Stimulated activated CD4-positive, alpha-beta T cell treated with anti-CD3 and anti-CD28 coated beads, Interleukin-12 subunit alpha, Interleukin-12 subunit beta, amount 100 ng/mL, for 4 hours (primary cell): ENCODE measurements at regions not wholly inside any gene's neighbourhood (a gene's known extent, or its start where the extent isn't known, plus 50 kb on each side); places are given as distances from the start of the nearest gene placed in this dataset.
A peak's percentile ranks its signal among the peaks of the same experiment; 100 is the strongest.

Experiments used
- DNase-seq: peaks from one replicate; pipeline ENCODE4 v3.0.0-alpha.2; 2020

GRCh38 chr7:132666774-132667172 is 90.5 kb upstream of the PLXNA4 start:
- DNase-seq = no peak

- no peak for DNase-seq
These were observed 90.0 kb upstream of the PLXNA4 start for GRCh38 chr7:132666071-132666773.

- no peak for DNase-seq
These were observed 80.8 kb upstream of the PLXNA4 start for GRCh38 chr7:132656846-132657776.

GRCh38 chr7:132656341-132656740 is 80.1 kb upstream of the PLXNA4 start:
- no peak for DNase-seq

GRCh38 chr7:132655131-132655727 is 79.0 kb upstream of the PLXNA4 start:
- DNase-seq = peak; percentile 5

GRCh38 chr7:132654150-132654549 is 77.9 kb upstream of the PLXNA4 start:
- DNase-seq = no peak

- DNase-seq = no peak
These were observed 77.2 kb upstream of the PLXNA4 start for GRCh38 chr7:132653366-132653930.

GRCh38 chr7:132652507-132652906 is 76.2 kb upstream of the PLXNA4 start:
- DNase-seq = no peak

GRCh38 chr7:132650498-132650897 is 74.2 kb upstream of the PLXNA4 start:
- DNase-seq = no peak

GRCh38 chr7:132647311-132647710 is 71.0 kb upstream of the PLXNA4 start:
- no peak for DNase-seq

- no peak for DNase-seq
These were observed 69.8 kb upstream of the PLXNA4 start for GRCh38 chr7:132646052-132646451.

- DNase-seq = no peak
These were observed 67.0 kb upstream of the PLXNA4 start for GRCh38 chr7:132643302-132643701.

- no peak for DNase-seq
These were observed 65.0 kb upstream of the PLXNA4 start for GRCh38 chr7:132641238-132641637.

GRCh38 chr7:132639983-132640382 is 63.7 kb upstream of the PLXNA4 start:
- DNase-seq = no peak

- DNase-seq = no peak
These were observed 61.7 kb upstream of the PLXNA4 start for GRCh38 chr7:132638000-132638399.

- no peak for DNase-seq
These were observed 60.3 kb upstream of the PLXNA4 start for GRCh38 chr7:132636581-132636980.

- DNase-seq = no peak
These were observed 58.9 kb upstream of the PLXNA4 start for GRCh38 chr7:132635127-132635526.

- no peak for DNase-seq
These were observed 54.6 kb upstream of the PLXNA4 start for GRCh38 chr7:132630834-132631233.
